ENCODE measurements at regions not wholly inside any gene's neighbourhood (a gene's known extent, or its start where the extent isn't known, plus 50 kb on each side); places are given as distances from the start of the nearest gene placed in this dataset.
A peak's percentile ranks its signal among the peaks of the same experiment; 100 is the strongest.

DNA sequence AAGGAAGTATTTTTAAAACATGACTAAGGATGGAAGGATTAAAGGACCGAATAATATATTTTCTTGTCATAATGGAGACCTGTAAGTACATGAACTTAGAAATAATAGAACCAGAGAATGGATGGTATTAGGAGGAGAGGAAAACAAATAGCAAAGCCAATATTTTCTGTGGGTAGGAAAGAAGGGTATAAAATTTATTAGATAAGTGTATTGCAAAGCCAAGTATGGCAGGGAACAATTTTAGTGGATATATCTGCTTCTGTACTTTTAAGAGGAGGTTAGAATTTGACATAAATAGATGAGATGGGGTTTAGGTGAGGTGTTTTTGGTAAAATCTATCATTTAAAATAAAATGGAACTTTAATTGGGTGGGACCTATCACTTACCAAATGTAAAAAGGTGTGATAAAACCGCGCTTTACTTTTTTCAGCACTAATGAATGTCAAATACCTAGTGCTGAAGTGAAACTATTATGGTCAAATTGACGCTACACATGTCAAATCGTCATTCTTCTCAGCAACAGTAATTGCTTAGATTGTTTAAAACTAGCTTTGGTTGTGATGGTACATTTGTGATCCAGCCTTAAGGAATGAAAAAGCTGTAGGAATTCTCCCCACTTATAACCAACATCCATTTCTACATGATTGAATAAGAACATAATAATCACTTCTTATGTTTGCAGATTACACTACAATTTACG, 78.1 kb upstream of the ZEB2 start:
- Histone ChIP-seq H3K27me3 (ENCODE audit: insufficient read depth, poor library complexity, severe bottlenecking) (no peaks in the 10 kb centered on the region), H3K4me3 (replicated peaks; ENCODE audit: insufficient read depth, low read length) (no peak overlapping the region), H3K27ac (replicated peaks) (no peak overlapping the region)
- TF ChIP-seq REST (IDR thresholded peaks at IDR 0.05; ENCODE audit: insufficient replicate concordance, low read depth) (no peak), SPI1 (IDR thresholded peaks at IDR 0.05; ENCODE audit: borderline replicate concordance, low read depth) (no peak), GABPA (IDR thresholded peaks at IDR 0.05; ENCODE audit: low read depth) (no peak), CTCF (IDR thresholded peaks at IDR 0.05; ENCODE audit: insufficient read depth, low read length) (no peak), POLR2AphosphoS5 (IDR thresholded peaks at IDR 0.05; ENCODE audit: low read depth) (no peak)
- DNase-seq (ENCODE audit: low read depth in 1 of 2, low spot score in 1 of 2), result no peak

DNA sequence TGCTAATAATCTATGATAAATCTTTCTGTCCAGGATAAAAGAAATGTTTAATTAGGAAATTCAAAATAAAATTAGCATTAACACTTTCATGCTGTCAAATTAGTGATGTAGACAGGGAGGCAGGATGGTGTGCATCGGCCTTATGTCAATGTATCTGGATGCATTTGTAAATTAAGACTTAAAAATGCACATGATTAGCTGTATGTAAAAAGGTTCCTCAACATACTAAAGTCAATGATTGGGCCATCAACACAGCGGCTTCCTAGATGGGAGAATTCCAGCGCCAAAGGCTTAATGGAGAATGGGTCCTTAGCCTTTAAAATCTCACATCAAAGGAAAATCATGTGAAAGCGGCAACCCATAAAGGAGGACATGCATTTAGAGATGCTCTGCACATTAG, 77.5 kb upstream of the ZEB2 start:
- DNase-seq (ENCODE audit: low read depth in 1 of 2, low spot score in 1 of 2), result no peak
- no peaks in the 10 kb centered on the region for H3K27me3 ChIP-seq (ENCODE audit: insufficient read depth, poor library complexity, severe bottlenecking)
- H3K27ac ChIP-seq (replicated peaks), result no peak overlapping the region
- H3K4me3 ChIP-seq (replicated peaks; ENCODE audit: insufficient read depth, low read length), result no peak overlapping the region
- no peak for TF ChIP-seq POLR2AphosphoS5 (IDR thresholded peaks at IDR 0.05; ENCODE audit: low read depth)
- no peak for TF ChIP-seq REST (IDR thresholded peaks at IDR 0.05; ENCODE audit: insufficient replicate concordance, low read depth)
- no peak for TF ChIP-seq SPI1 (IDR thresholded peaks at IDR 0.05; ENCODE audit: borderline replicate concordance, low read depth)

DNA sequence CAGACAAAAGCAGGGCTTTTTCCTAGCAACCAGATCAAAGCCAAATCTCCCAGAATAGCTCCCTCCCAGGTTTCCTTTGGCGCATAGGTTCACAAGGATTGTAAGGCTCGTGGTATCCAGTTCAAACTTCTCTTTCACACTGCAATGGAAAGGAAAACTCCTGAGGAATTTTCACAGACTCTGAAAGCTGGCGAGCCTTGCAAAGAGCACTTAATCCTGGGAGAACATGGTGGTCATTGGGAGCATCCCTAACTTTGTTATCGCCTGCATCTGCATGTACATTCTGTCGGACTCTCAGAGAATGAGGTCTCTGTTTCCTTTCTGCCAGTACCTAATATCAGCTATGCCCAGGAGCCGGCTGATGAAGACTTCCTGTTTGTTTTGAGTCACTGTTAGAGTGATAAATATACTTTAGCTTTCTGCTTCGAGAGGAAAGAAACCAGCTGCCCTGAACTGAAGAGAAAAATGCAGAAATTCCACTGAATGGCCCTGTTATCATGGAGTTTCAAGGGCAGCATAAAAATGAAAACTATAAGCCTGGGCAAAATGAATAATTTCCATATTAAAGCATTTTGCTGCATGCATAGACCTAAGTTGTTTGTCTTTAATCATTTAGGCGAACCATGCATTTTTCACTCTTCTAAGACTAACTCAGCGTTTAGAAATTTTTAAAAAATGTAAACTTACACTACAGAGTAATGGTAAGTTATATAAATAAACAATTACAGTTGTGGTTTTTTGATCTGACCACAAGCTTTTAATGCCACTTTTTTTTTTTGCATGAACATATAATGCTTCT, 76.4 kb upstream of the ZEB2 start:
- peak in 1 of 2 experiments; percentile 40 for DNase-seq (ENCODE audit: low read depth in 1 of 2, low spot score in 1 of 2)
- Histone ChIP-seq H3K27me3 (ENCODE audit: insufficient read depth, poor library complexity, severe bottlenecking) (no peaks in the 10 kb centered on the region), H3K27ac (replicated peaks) (peak overlapping the region; percentile 35; the same call in 1 of the 2 replicates), H3K4me3 (replicated peaks; ENCODE audit: insufficient read depth, low read length) (no peak overlapping the region; the same call in 1 of the 2 replicates)
- peak; percentile 63; the same call in 1 of the 2 replicates for TF ChIP-seq SPI1 (IDR thresholded peaks at IDR 0.05; ENCODE audit: borderline replicate concordance, low read depth)
- TF ChIP-seq CTCF (IDR thresholded peaks at IDR 0.05; ENCODE audit: insufficient read depth, low read length), result no peak
- TF ChIP-seq REST (IDR thresholded peaks at IDR 0.05; ENCODE audit: insufficient replicate concordance, low read depth), result no peak

Data from HL-60 (cell line).